Stomach smooth muscle (tissue), 2 donors: ENCODE measurements at regions not wholly inside any gene's neighbourhood (a gene's known extent, or its start where the extent isn't known, plus 50 kb on each side); places are given as distances from the start of the nearest gene placed in this dataset.

ENCODE experiments used
- H3K27ac ChIP-seq: one replicate; pipeline ENCODE4 v1.7.0; 2013; ENCODE audit warnings: mild to moderate bottlenecking, low read length, inconsistent platforms
- H3K27me3 ChIP-seq, 2 donors: one replicate each; pipeline ENCODE4 v1.7.0; 2013; ENCODE audit warnings: low read length in 2 of 2; ENCODE audit not compliant: insufficient read depth in 2 of 2, control insufficient read depth in 1 of 2
- H3K36me3 ChIP-seq, 2 donors: one replicate each; pipeline ENCODE4 v1.7.0; 2013; ENCODE audit warnings: low read length in 2 of 2; ENCODE audit not compliant: control insufficient read depth in 2 of 2, insufficient read depth in 2 of 2
- H3K4me1 ChIP-seq: one replicate; pipeline ENCODE4 v1.7.0; 2013; ENCODE audit warnings: low read length; ENCODE audit not compliant: control insufficient read depth, insufficient read depth
- H3K4me3 ChIP-seq, 2 donors: one replicate each; pipeline ENCODE4 v1.7.0; 2013; ENCODE audit warnings: low read length in 2 of 2
- H3K9ac ChIP-seq, 2 donors: one replicate each; pipeline ENCODE4 v1.7.0; 2013; ENCODE audit warnings: low read length in 2 of 2, mild to moderate bottlenecking in 1 of 2
- H3K9me3 ChIP-seq, 2 donors: one replicate each; pipeline ENCODE4 v1.7.0; 2013; ENCODE audit warnings: low read length in 2 of 2; ENCODE audit not compliant: control insufficient read depth in 2 of 2
- donor health status: healthy.
- donor health status: Pancreatic carcinoma.

DNA sequence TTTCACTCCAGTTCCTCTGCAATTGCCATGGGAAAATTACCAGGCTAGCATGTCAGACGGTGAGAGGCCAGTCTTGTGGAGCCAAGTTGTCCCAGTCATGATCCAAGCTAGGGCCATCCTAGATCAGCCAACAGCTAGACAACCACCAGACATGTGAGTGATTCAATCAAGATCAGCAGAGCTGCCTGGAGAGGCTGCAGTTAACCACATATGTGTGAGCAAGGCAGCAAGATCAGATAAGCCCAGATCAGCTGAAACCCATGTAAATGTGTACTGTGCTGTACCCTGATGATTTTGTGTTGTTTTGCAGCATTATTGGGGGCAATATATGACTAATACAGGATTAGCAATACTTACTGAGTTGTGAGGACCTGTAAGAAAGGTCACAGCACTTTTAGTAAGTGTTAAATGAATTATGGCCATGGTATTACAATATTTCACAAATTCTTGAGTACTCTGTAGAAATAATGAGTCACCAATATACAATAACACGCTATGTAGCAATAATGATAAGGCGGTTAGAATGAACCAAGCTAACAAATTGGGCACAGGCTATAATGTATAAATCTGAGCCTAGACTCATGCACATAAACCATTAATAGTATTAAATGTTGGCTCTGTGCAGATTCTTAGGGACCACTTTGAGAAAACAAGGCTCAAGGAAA lies 91.4 kb downstream of the SUDS3 start:
- Histone ChIP-seq H3K27me3 (no peaks in the 10 kb centered on the region), H3K9ac (no peak overlapping the region), H3K36me3 (no peaks in the 10 kb centered on the region), H3K4me1 (no peaks in the 10 kb centered on the region), H3K27ac (no peak overlapping the region), H3K4me3 (no peak overlapping the region), H3K9me3 (peaks cover 0 to 3% of the 10 kb centered on the region in 2 donors)

- Histone ChIP-seq H3K4me1 (no peaks in the 10 kb centered on the region), H3K36me3 (no peaks in the 10 kb centered on the region), H3K9ac (no peak overlapping the region), H3K9me3 (peaks cover 0 to 3% of the 10 kb centered on the region in 2 donors), H3K4me3 (no peak overlapping the region), H3K27ac (no peak overlapping the region), H3K27me3 (no peaks in the 10 kb centered on the region)
Observed at GRCh38 chr12:118472940-118473339, 96.6 kb downstream of the SUDS3 start.

DNA sequence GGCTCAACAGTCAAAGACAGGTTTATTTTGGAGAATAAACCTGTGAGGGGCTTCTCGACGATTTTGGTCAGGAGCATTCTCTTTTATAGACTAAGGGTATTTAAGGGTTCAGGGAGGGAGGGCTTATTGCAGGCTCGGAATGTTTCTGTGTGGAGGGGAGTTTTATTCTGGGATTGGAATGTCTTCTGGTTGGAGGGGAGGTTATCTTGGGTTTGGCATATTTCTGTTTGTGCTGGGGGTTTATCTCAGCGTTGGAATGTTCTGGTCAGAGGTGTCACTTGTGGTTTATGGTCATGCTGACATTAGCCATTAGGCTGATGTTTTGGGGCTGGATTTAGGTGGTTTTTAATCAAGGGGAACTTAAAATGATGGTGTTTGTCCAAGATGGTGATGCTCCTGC lies 103.9 kb downstream of the SUDS3 start:
- no peak overlapping the region for H3K27ac ChIP-seq
- H3K9me3 ChIP-seq = no peaks in the 10 kb centered on the region
- H3K9ac ChIP-seq = no peak overlapping the region
- no peaks in the 10 kb centered on the region for H3K27me3 ChIP-seq
- no peaks in the 10 kb centered on the region for H3K36me3 ChIP-seq
- H3K4me3 ChIP-seq = no peak overlapping the region
- no peaks in the 10 kb centered on the region for H3K4me1 ChIP-seq

GRCh38 chr12:118488034-118488433 lies 111.7 kb downstream of the SUDS3 start:
- no peak overlapping the region for H3K4me3 ChIP-seq
- H3K9ac ChIP-seq = no peak overlapping the region
- no peaks in the 10 kb centered on the region for H3K9me3 ChIP-seq
- H3K4me1 ChIP-seq = no peaks in the 10 kb centered on the region
- H3K27ac ChIP-seq = peak overlapping the region; percentile 31
- H3K27me3 ChIP-seq = no peaks in the 10 kb centered on the region
- H3K36me3 ChIP-seq = no peaks in the 10 kb centered on the region

DNA sequence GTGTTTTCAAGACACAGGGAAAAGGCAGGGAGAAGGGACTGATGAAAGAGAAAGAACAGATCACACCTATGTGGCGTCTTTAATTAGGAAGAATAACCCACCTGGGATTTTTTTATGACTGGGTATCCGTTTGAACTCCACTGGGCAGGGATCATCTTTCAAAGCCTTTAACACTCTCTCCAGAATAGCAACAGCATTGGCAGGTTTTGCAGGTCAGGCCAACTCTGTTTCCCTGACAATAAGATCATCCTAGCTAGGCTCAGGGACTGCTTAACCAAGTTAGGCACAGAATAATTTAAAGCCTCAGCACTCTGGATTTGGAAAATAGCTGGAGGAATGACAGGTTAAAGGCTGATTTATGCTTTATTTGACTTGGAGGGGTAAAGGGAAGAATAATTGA lies 117.6 kb downstream of the SUDS3 start:
- H3K9me3 ChIP-seq = no peaks in the 10 kb centered on the region
- H3K36me3 ChIP-seq = no peaks in the 10 kb centered on the region
- no peak overlapping the region for H3K27ac ChIP-seq
- no peaks in the 10 kb centered on the region for H3K27me3 ChIP-seq
- H3K9ac ChIP-seq = no peak overlapping the region
- no peak overlapping the region for H3K4me3 ChIP-seq
- peaks cover 9% of the 10 kb centered on the region for H3K4me1 ChIP-seq

DNA sequence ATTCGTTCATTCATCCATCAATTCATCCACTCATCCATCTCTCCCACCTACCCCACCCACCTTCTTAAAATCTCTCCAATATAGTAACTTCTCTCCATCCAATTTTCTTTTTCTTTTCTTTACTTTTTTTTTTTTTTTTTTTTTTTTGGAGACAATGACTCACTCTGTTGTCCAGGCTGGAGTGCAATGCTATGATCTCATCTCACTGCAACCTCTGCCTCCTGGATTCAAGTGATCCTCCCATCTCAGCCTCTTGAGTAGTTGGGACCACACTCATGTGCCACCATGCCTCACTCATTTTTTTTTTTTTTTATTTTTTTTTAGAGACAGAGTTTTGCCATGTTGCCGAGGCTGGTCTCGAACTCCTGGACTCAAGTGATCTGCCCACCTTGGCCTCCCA lies 118.4 kb downstream of the SUDS3 start:
- Histone ChIP-seq H3K4me1 (peaks cover 9% of the 10 kb centered on the region), H3K27ac (no peak overlapping the region), H3K36me3 (no peaks in the 10 kb centered on the region), H3K9me3 (no peaks in the 10 kb centered on the region), H3K4me3 (no peak overlapping the region), H3K27me3 (no peaks in the 10 kb centered on the region), H3K9ac (no peak overlapping the region)

GRCh38 chr12:118495296-118495695 lies 118.9 kb downstream of the SUDS3 start:
- Histone ChIP-seq H3K36me3 (no peaks in the 10 kb centered on the region), H3K4me1 (peaks cover 11% of the 10 kb centered on the region), H3K27ac (no peak overlapping the region), H3K9me3 (no peaks in the 10 kb centered on the region), H3K27me3 (no peaks in the 10 kb centered on the region), H3K9ac (no peak overlapping the region), H3K4me3 (no peak overlapping the region)

- H3K9ac ChIP-seq = no peak overlapping the region
- H3K4me1 ChIP-seq = peaks cover 11% of the 10 kb centered on the region
- H3K27me3 ChIP-seq = no peaks in the 10 kb centered on the region
- H3K9me3 ChIP-seq = no peaks in the 10 kb centered on the region
- H3K4me3 ChIP-seq = no peak overlapping the region
- H3K27ac ChIP-seq = peak overlapping the region; percentile 41
- no peaks in the 10 kb centered on the region for H3K36me3 ChIP-seq
Observed at GRCh38 chr12:118498171-118498570, 121.8 kb downstream of the SUDS3 start.

- Histone ChIP-seq H3K27me3 (no peaks in the 10 kb centered on the region), H3K9ac (no peak overlapping the region), H3K4me3 (no peak overlapping the region), H3K27ac (no peak overlapping the region), H3K9me3 (no peaks in the 10 kb centered on the region), H3K4me1 (peaks cover 11% of the 10 kb centered on the region), H3K36me3 (no peaks in the 10 kb centered on the region)
Observed at GRCh38 chr12:118500299-118500698, 123.9 kb downstream of the SUDS3 start.

- Histone ChIP-seq H3K9me3 (no peaks in the 10 kb centered on the region), H3K9ac (no peak overlapping the region), H3K27me3 (no peaks in the 10 kb centered on the region), H3K36me3 (no peaks in the 10 kb centered on the region), H3K27ac (no peak overlapping the region), H3K4me1 (peaks cover 11% of the 10 kb centered on the region), H3K4me3 (no peak overlapping the region)
Observed at GRCh38 chr12:118501489-118501888, 125.1 kb downstream of the SUDS3 start.

GRCh38 chr12:118503476-118503875 lies 127.1 kb downstream of the SUDS3 start:
- Histone ChIP-seq H3K36me3 (no peaks in the 10 kb centered on the region), H3K4me1 (peaks cover 3% of the 10 kb centered on the region), H3K4me3 (no peak overlapping the region), H3K9ac (no peak overlapping the region), H3K27me3 (no peaks in the 10 kb centered on the region), H3K27ac (no peak overlapping the region), H3K9me3 (no peaks in the 10 kb centered on the region)
